ENCODE measurements at regions not wholly inside any gene's neighbourhood (a gene's known extent, or its start where the extent isn't known, plus 50 kb on each side); places are given as distances from the start of the nearest gene placed in this dataset.

DNA sequence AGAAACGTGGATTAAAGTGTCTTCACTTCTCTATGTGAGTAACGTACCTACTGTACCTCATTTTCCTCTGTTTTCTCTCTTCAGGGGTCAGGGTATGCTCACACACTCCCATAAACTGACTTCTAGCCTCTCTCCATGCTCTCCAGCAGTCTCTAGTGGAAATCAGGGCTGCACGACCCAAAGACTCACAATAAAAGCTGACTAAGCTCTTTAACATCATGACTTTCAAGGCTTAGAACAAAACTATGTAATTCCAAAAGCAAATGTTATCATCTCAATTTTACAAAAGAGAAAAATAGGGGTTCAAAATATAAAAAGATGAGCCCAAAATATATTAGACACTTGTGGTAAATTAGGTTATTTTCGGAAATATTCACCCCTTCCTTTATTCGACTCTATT, 62.5 kb upstream of the KRTAP11-1 start:
- TF ChIP-seq, protein P1, sequence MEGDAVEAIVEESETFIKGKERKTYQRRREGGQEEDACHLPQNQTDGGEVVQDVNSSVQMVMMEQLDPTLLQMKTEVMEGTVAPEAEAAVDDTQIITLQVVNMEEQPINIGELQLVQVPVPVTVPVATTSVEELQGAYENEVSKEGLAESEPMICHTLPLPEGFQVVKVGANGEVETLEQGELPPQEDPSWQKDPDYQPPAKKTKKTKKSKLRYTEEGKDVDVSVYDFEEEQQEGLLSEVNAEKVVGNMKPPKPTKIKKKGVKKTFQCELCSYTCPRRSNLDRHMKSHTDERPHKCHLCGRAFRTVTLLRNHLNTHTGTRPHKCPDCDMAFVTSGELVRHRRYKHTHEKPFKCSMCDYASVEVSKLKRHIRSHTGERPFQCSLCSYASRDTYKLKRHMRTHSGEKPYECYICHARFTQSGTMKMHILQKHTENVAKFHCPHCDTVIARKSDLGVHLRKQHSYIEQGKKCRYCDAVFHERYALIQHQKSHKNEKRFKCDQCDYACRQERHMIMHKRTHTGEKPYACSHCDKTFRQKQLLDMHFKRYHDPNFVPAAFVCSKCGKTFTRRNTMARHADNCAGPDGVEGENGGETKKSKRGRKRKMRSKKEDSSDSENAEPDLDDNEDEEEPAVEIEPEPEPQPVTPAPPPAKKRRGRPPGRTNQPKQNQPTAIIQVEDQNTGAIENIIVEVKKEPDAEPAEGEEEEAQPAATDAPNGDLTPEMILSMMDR (optimal IDR thresholded peaks at IDR 0.05 in 1 of 3, IDR thresholded peaks at IDR 0.05 in 1 of 3, conservative IDR thresholded peaks at IDR 0.05 in 1 of 3; ENCODE audit: extremely low read depth in 1 of 3, insufficient read depth in 2 of 3, low read length in 3 of 3), result no peak
- no peak for TF ChIP-seq EZH2 (IDR thresholded peaks at IDR 0.05; ENCODE audit: low read length)
